ENCODE measurements at regions not wholly inside any gene's neighbourhood (a gene's known extent, or its start where the extent isn't known, plus 50 kb on each side); places are given as distances from the start of the nearest gene placed in this dataset.

- H3K27ac Mint-ChIP-seq: peak overlapping the region in 1 of 7 donors; percentile 52
- no peaks in the 10 kb centered on the region for H3K27me3 Mint-ChIP-seq (ENCODE audit: low read depth in 3 of 3)
- Histone ChIP-seq H3K4me2 (replicated peaks; ENCODE audit: extremely low read depth, low read length, poor library complexity, severe bottlenecking) (no peak overlapping the region), H3K27me3 (ENCODE audit: control insufficient read depth in 2 of 2, insufficient read depth in 2 of 2, low read length in 2 of 2) (no peaks in the 10 kb centered on the region), H3K79me2 (ENCODE audit: insufficient read depth, low read length) (no peaks in the 10 kb centered on the region), H4K20me1 (ENCODE audit: insufficient read depth, low read length) (no peaks in the 10 kb centered on the region), H2AFZ (ENCODE audit: insufficient read depth, low read depth, low read length, poor library complexity, severe bottlenecking) (no peak overlapping the region), H3K4me1 (ENCODE audit: control insufficient read depth in 1 of 2, insufficient read depth in 2 of 2, low read length in 2 of 2) (no peaks in the 10 kb centered on the region), H3K9ac (ENCODE audit: insufficient read depth, low read length, poor library complexity, severe bottlenecking) (no peak overlapping the region), H3K4me3 (replicated peaks in 1 of 3; ENCODE audit: low read depth in 2 of 3, low read length in 3 of 3) (no peak overlapping the region), H3K27ac (ENCODE audit: low read depth in 1 of 2, low read length in 2 of 2) (no peak overlapping the region), H3K36me3 (replicated peaks in 1 of 2; ENCODE audit: control insufficient read depth in 1 of 2, insufficient read depth in 2 of 2, low read length in 2 of 2) (no peaks in the 10 kb centered on the region), H3K9me3 (replicated peaks in 1 of 2; ENCODE audit: control insufficient read depth in 1 of 2, insufficient read depth in 1 of 2, low read length in 2 of 2) (peaks cover 0 to 3% of the 10 kb centered on the region in 2 donors)
- peaks cover 0 to 11% (median 3%) of the 10 kb centered on the region in 7 donors for H3K9me3 Mint-ChIP-seq
- no peaks in the 10 kb centered on the region for H3K4me1 Mint-ChIP-seq
- H3K36me3 Mint-ChIP-seq: no peaks in the 10 kb centered on the region
- WGBS (ENCODE audit: insufficient coverage): 100% methylated on average over 1 of the region's 4 CpGs
- TF ChIP-seq, protein P1, sequence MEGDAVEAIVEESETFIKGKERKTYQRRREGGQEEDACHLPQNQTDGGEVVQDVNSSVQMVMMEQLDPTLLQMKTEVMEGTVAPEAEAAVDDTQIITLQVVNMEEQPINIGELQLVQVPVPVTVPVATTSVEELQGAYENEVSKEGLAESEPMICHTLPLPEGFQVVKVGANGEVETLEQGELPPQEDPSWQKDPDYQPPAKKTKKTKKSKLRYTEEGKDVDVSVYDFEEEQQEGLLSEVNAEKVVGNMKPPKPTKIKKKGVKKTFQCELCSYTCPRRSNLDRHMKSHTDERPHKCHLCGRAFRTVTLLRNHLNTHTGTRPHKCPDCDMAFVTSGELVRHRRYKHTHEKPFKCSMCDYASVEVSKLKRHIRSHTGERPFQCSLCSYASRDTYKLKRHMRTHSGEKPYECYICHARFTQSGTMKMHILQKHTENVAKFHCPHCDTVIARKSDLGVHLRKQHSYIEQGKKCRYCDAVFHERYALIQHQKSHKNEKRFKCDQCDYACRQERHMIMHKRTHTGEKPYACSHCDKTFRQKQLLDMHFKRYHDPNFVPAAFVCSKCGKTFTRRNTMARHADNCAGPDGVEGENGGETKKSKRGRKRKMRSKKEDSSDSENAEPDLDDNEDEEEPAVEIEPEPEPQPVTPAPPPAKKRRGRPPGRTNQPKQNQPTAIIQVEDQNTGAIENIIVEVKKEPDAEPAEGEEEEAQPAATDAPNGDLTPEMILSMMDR (IDR thresholded peaks at IDR 0.05): no peak
- no peak overlapping the region for H3K4me3 Mint-ChIP-seq
- intact Hi-C loops (cut with micrococcal nuclease): no loop called here
- no peak for DNase-seq
Measured at GRCh38 chr7:125030756-125031387, 101.2 kb upstream of the POT1 start.

GRCh38 chr7:125025620-125026019, 96.0 kb upstream of the POT1 start:
- Mint-ChIP-seq H3K4me1 (no peaks in the 10 kb centered on the region), H3K36me3 (no peaks in the 10 kb centered on the region), H3K27ac (no peak overlapping the region), H3K4me3 (no peak overlapping the region), H3K9me3 (peaks cover 0 to 9% (median 4%) of the 10 kb centered on the region in 7 donors), H3K27me3 (ENCODE audit: low read depth in 3 of 3) (peaks cover 0 to 1% (median 0%) of the 10 kb centered on the region in 3 donors)
- intact Hi-C loops (cut with micrococcal nuclease): no loop called here
- no peak overlapping the region for H3K27ac ChIP-seq (ENCODE audit: low read depth in 1 of 2, low read length in 2 of 2)
- no peak overlapping the region for H2AFZ ChIP-seq (ENCODE audit: insufficient read depth, low read depth, low read length, poor library complexity, severe bottlenecking)
- no peaks in the 10 kb centered on the region for H3K4me1 ChIP-seq (ENCODE audit: control insufficient read depth in 1 of 2, insufficient read depth in 2 of 2, low read length in 2 of 2)
- H3K9me3 ChIP-seq (replicated peaks in 1 of 2; ENCODE audit: control insufficient read depth in 1 of 2, insufficient read depth in 1 of 2, low read length in 2 of 2): no peaks in the 10 kb centered on the region
- H4K20me1 ChIP-seq (ENCODE audit: insufficient read depth, low read length): no peaks in the 10 kb centered on the region
- WGBS (ENCODE audit: insufficient coverage): no CpG with 5 or more reads among the region's 1 CpG
- no peaks in the 10 kb centered on the region for H3K36me3 ChIP-seq (replicated peaks in 1 of 2; ENCODE audit: control insufficient read depth in 1 of 2, insufficient read depth in 2 of 2, low read length in 2 of 2)
- no peak overlapping the region for H3K9ac ChIP-seq (ENCODE audit: insufficient read depth, low read length, poor library complexity, severe bottlenecking)
- no peak overlapping the region for H3K4me3 ChIP-seq (replicated peaks in 1 of 3; ENCODE audit: low read depth in 2 of 3, low read length in 3 of 3)
- TF ChIP-seq, protein P1 (IDR thresholded peaks at IDR 0.05): no peak
- H3K4me2 ChIP-seq (replicated peaks; ENCODE audit: extremely low read depth, low read length, poor library complexity, severe bottlenecking): no peak overlapping the region
- no peaks in the 10 kb centered on the region for H3K79me2 ChIP-seq (ENCODE audit: insufficient read depth, low read length)
- DNase-seq: no peak
- no peaks in the 10 kb centered on the region for H3K27me3 ChIP-seq (ENCODE audit: control insufficient read depth in 2 of 2, insufficient read depth in 2 of 2, low read length in 2 of 2)

Measured in CD14-positive monocyte (primary cell).